Brain microvascular endothelial cell (primary cell): ENCODE measurements at regions not wholly inside any gene's neighbourhood (a gene's known extent, or its start where the extent isn't known, plus 50 kb on each side); places are given as distances from the start of the nearest gene placed in this dataset.
"Not testable (repeated sequence)": the region's sequence is repeated elsewhere in the genome, so short reads cannot be mapped to it uniquely, and the experiment has no call there.

Source experiments
- DNase-seq: peaks from one replicate; pipeline ENCODE4 v3.0.0-alpha.2; 2020
- H3K27ac ChIP-seq: fragments of 250-450 bp; sonication (Bioruptor Pico); 2 replicates; pipeline ENCODE4 v1.5.1; 2020; ENCODE audit warnings: mild to moderate bottlenecking, moderate library complexity
- H3K27me3 ChIP-seq: fragments of 250-450 bp; sonication (Bioruptor Pico); replicated peaks from 2 replicates; pipeline ENCODE4 v1.5.1; 2020; ENCODE audit warnings: mild to moderate bottlenecking
- H3K36me3 ChIP-seq: fragments of 250-450 bp; sonication (Bioruptor Pico); replicated peaks from 2 replicates; pipeline ENCODE4 v1.5.1; 2020; ENCODE audit warnings: mild to moderate bottlenecking
- H3K4me3 ChIP-seq: 2 replicates; pipeline ENCODE4 v1.5.1; 2011; ENCODE audit warnings: low read depth, mild to moderate bottlenecking, control low read depth, low read length, moderate library complexity
- in situ Hi-C: cut with HindIII; loops from 2 replicates; pipeline ENCODE4 v1.10.0; 2017; ENCODE audit warnings: low sequenced_read_pairs, low pct_ligation_motif_present
- TF ChIP-seq, protein P1 (sequence below): IDR thresholded peaks from 2 replicates; pipeline ENCODE4 v1.5.1; 2011; ENCODE audit warnings: low read depth, mild to moderate bottlenecking, moderate library complexity, low read length, control low read depth, inconsistent platforms; ENCODE audit errors: missing control alignments

DNA sequence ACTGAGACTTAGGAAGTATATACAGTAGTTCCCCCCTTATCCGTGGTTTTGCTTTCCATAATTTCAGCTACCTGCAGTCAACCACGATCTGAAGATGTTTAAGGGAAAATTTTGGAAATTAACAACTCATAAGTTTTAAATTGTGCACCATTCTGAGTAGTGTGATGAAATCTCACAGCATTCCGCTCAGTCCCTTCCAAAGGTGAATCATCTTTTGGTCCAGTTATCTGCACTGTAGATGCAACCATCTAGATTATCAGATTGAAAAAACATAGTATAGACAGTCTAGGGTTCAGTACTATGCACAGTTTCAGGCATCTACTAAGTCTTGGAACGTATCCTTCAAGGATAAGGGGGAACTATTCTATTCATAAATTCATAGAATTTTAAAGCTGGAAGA, 109.0 kb downstream of the ANXA3 start:
- H3K4me3 ChIP-seq = no peak overlapping the region
- H3K36me3 ChIP-seq = no peaks in the 10 kb centered on the region
- peak; percentile 54 for DNase-seq
- in situ Hi-C loops = no loop called here
- peak overlapping the region; percentile 23 for H3K27ac ChIP-seq
- TF ChIP-seq, protein P1, sequence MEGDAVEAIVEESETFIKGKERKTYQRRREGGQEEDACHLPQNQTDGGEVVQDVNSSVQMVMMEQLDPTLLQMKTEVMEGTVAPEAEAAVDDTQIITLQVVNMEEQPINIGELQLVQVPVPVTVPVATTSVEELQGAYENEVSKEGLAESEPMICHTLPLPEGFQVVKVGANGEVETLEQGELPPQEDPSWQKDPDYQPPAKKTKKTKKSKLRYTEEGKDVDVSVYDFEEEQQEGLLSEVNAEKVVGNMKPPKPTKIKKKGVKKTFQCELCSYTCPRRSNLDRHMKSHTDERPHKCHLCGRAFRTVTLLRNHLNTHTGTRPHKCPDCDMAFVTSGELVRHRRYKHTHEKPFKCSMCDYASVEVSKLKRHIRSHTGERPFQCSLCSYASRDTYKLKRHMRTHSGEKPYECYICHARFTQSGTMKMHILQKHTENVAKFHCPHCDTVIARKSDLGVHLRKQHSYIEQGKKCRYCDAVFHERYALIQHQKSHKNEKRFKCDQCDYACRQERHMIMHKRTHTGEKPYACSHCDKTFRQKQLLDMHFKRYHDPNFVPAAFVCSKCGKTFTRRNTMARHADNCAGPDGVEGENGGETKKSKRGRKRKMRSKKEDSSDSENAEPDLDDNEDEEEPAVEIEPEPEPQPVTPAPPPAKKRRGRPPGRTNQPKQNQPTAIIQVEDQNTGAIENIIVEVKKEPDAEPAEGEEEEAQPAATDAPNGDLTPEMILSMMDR = no peak
- no peaks in the 10 kb centered on the region for H3K27me3 ChIP-seq

DNA sequence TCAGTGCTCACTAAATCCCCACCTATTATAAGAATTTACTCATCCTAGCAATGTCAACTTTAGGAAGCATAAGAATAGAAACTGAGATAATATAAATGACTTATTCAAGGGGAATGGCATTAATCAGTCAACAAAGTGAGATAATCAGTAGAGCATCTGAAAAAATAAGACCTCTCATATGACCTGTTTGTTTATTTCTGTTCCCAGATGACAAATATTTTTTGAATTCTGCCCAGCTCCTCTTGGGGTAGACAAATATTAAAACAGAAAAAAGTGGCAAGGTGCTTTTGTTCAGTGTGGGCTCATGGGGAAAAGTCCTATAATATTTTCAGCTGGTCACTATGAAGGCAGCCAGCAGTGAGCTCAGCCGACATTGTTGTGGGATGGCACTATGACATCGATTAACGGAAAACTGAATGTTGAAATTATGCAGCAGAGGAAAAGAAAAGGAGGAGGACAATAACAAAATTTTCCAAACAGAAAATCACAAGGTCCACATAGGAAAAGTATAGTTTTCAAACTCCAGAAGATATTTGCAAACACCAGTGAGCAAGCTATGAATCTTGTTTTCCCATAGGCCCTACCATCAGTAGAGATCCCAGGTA, 109.6 kb downstream of the ANXA3 start:
- Histone ChIP-seq H3K4me3 (no peak overlapping the region), H3K27me3 (no peaks in the 10 kb centered on the region), H3K27ac (peak overlapping the region; percentile 23), H3K36me3 (no peaks in the 10 kb centered on the region)
- in situ Hi-C loops = no loop called here
- DNase-seq = no peak
- TF ChIP-seq, protein P1 = no peak

DNA sequence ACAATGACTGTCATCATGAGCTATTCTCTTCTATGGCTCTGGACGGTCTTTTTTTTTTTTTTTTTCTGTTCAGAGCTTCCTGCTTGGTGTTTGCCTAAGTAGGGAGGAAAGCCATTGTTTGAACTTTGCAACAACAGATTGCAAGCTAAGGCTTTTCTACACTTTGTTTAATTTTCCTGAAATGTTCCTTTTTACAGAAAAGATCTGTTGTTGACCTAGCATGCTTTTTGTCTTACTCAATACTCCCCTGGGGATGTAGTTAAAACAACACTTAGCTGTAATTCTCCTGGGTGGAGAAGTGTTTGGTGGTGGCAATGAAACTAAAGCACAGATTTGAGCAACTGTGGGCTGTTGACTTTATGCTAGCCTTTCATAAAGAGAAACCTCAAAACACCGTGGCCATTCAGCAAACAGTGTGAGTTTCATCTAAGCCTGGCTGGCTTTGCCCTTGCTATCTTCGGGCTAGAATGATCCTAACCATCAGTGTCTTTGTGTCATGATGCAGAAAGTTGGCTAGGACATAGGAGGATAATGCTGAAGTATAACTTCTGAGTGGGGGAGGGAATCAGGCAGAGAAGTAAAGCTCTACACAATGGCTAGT, 110.5 kb downstream of the ANXA3 start:
- peak; percentile 56 for DNase-seq
- Histone ChIP-seq H3K27me3 (no peaks in the 10 kb centered on the region), H3K36me3 (no peaks in the 10 kb centered on the region), H3K27ac (peak overlapping the region; percentile 23), H3K4me3 (no peak overlapping the region)
- in situ Hi-C loops = no loop called here
- TF ChIP-seq, protein P1 = no peak

DNA sequence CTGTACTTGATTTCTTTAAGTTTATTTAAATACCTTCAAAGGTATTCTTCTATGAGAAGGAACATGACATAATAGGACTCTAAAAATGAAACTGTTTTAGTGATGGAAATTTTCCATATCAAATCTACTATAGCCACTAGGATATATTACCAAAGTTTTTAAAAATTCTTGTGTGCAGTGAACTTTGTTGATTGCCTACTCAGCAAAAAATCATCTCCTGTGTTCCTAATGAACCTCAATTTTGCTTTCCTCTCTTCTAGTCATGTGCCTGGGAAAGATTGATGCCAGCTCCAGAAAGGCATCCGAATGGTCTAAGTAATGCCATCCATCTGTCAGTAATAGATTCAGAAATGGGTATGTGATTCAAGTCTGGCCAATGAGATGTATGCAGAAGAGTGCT, 111.1 kb downstream of the ANXA3 start:
- Histone ChIP-seq H3K27ac (no peak overlapping the region), H3K27me3 (no peaks in the 10 kb centered on the region), H3K4me3 (no peak overlapping the region), H3K36me3 (no peaks in the 10 kb centered on the region)
- TF ChIP-seq, protein P1 = no peak
- DNase-seq = no peak
- in situ Hi-C loops = no loop called here

DNA sequence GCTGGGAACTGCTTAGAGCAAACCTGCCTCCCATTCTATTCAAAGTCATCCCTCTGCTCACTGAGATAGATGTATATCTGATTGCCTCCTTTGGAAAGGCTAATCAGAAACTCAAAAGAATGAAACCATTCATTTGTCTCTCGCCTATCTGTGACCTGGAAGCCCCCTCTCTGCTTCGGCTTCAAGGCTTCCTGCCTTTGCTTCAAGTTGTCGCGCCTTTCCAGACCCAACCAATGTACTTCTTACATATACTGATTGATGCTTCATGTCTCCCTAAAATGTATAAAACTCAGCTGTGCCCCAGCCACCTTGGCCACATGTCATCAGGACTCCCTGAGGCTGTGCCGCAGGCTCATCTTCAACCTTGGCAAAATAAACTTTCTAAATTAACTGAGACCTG, 111.9 kb upstream of the BMP2K start:
- DNase-seq, H3K4me3 ChIP-seq, in situ Hi-C loops, H3K36me3 ChIP-seq, H3K27ac ChIP-seq, H3K27me3 ChIP-seq: not testable (repeated sequence)

DNA sequence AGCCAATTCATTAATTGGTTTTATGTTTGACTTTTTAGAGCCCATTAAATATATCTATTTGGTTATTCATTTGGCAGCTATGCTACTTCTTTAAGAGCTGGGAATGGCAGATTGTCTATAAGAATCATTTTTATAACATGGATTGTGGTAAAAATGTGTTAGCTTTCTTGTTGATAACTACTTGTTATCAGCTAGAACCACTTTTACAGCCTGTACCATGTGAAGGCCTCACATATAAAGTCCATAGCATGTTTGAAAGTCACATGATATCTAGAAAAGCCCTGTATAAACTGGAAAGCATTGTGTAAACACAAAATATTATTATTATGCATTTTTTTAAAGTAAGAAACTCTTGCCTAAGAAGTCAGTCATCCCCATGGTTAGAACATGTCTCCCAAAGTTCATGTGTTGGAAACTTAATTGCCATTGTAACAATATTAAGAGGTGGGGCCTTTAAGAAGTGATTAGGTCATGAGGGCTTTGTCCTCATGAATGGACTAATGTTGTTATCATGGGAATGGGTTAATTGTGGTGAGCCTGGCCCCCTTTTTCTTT, 110.9 kb upstream of the BMP2K start:
- Histone ChIP-seq H3K36me3 (no peaks in the 10 kb centered on the region), H3K4me3 (no peak overlapping the region), H3K27me3 (no peaks in the 10 kb centered on the region), H3K27ac (no peak overlapping the region)
- TF ChIP-seq, protein P1 = no peak
- in situ Hi-C loops = no loop called here
- DNase-seq = no peak
